ENCODE measurements at regions not wholly inside any gene's neighbourhood (a gene's known extent, or its start where the extent isn't known, plus 50 kb on each side); places are given as distances from the start of the nearest gene placed in this dataset.

DNA sequence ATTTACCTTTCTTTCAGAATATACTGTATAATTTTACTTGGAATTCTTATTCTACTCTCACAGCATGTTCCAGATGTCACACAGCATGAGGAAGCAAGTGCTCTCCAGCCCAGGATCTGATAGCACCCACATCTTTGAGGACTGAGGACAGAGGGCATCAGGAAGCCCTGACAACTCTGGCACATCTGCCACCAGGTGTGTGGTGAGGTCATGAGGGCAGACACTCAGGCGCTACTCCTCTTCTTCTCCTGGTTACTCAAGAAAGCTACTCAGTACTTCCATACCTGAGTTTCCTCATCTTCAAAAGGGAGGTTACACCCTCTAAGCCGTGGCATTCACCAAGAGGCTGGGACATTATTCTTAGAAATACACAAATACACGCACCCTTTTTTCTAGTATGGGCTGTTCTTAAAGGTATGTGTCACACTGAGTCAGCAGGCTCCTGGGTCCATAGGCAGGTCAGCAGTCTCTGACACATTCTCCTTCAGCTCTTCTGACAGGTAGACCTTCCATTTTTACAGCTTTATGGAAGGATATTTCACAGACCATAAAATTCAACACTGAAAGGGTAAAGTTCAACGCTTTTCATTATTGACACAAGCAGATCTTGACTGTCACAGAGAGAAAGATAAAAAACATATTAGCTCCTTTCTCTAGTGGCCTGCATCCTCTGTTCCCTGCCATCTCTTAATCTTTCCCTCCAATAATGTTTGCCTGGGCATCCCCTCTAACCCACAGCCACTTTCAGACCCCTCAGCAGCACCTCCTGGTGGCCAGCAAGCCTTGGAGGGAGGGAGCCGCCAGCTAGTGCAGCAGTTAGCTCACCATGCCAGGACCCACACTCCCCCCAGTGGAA, 103.2 kb upstream of the TJP1 start (continued):
- TF ChIP-seq ZNF629 (tag by site-specific recombination; IDR thresholded peaks at IDR 0.05) (no peak), ZNF623 (tag by site-specific recombination; IDR thresholded peaks at IDR 0.05) (no peak), ZFP69B (tag by site-specific recombination; IDR thresholded peaks at IDR 0.05) (no peak), REST (tag by site-specific recombination; IDR thresholded peaks at IDR 0.05) (no peak), ZNF148 (tag by site-specific recombination; IDR thresholded peaks at IDR 0.05; ENCODE audit: borderline replicate concordance) (no peak), KLF16 (tag by site-specific recombination; IDR thresholded peaks at IDR 0.05) (no peak), ZNF692 (tag by site-specific recombination; IDR thresholded peaks at IDR 0.05) (no peak), TCF7L2 (IDR thresholded peaks at IDR 0.05; ENCODE audit: borderline replicate concordance, low read depth, low read length) (no peak), ZNF639 (tag by site-specific recombination; IDR thresholded peaks at IDR 0.05) (no peak), SP2 (tag by site-specific recombination; IDR thresholded peaks at IDR 0.05) (no peak), ZNF23 (tag by site-specific recombination; IDR thresholded peaks at IDR 0.05; ENCODE audit: borderline replicate concordance) (no peak), ZIC2 (tag by site-specific recombination; IDR thresholded peaks at IDR 0.05) (no peak), ZNF155 (tag by site-specific recombination; IDR thresholded peaks at IDR 0.05) (no peak), ZNF664 (tag by site-specific recombination; IDR thresholded peaks at IDR 0.05) (no peak), ZNF510 (tag by site-specific recombination; IDR thresholded peaks at IDR 0.05; ENCODE audit: insufficient replicate concordance) (no peak), ZNF670 (tag by site-specific recombination; IDR thresholded peaks at IDR 0.05; ENCODE audit: low read depth) (no peak), ZNF2 (tag by site-specific recombination; IDR thresholded peaks at IDR 0.05) (peak; percentile 84), ZNF610 (tag by site-specific recombination; IDR thresholded peaks at IDR 0.05; ENCODE audit: borderline replicate concordance) (no peak), KLF8 (tag by site-specific recombination; IDR thresholded peaks at IDR 0.05) (0 out of 2 replicates have a peak, but pooled peaks have one; percentile 26), ZNF114 (tag by site-specific recombination; IDR thresholded peaks at IDR 0.05) (no peak), ZNF214 (tag by site-specific recombination; IDR thresholded peaks at IDR 0.05; ENCODE audit: borderline replicate concordance) (no peak), SETDB1 (IDR thresholded peaks at IDR 0.05; ENCODE audit: insufficient read length, low read length) (no peak)
- TF ChIP-seq, protein P1, sequence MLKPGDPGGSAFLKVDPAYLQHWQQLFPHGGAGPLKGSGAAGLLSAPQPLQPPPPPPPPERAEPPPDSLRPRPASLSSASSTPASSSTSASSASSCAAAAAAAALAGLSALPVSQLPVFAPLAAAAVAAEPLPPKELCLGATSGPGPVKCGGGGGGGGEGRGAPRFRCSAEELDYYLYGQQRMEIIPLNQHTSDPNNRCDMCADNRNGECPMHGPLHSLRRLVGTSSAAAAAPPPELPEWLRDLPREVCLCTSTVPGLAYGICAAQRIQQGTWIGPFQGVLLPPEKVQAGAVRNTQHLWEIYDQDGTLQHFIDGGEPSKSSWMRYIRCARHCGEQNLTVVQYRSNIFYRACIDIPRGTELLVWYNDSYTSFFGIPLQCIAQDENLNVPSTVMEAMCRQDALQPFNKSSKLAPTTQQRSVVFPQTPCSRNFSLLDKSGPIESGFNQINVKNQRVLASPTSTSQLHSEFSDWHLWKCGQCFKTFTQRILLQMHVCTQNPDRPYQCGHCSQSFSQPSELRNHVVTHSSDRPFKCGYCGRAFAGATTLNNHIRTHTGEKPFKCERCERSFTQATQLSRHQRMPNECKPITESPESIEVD (tag by site-specific recombination; IDR thresholded peaks at IDR 0.05) = 0 out of 2 replicates have a peak, but pooled peaks have one; percentile 41
- TF ChIP-seq, protein P2, sequence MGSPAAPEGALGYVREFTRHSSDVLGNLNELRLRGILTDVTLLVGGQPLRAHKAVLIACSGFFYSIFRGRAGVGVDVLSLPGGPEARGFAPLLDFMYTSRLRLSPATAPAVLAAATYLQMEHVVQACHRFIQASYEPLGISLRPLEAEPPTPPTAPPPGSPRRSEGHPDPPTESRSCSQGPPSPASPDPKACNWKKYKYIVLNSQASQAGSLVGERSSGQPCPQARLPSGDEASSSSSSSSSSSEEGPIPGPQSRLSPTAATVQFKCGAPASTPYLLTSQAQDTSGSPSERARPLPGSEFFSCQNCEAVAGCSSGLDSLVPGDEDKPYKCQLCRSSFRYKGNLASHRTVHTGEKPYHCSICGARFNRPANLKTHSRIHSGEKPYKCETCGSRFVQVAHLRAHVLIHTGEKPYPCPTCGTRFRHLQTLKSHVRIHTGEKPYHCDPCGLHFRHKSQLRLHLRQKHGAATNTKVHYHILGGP (tag by site-specific recombination; IDR thresholded peaks at IDR 0.05) = no peak
- TF ChIP-seq, protein P3, sequence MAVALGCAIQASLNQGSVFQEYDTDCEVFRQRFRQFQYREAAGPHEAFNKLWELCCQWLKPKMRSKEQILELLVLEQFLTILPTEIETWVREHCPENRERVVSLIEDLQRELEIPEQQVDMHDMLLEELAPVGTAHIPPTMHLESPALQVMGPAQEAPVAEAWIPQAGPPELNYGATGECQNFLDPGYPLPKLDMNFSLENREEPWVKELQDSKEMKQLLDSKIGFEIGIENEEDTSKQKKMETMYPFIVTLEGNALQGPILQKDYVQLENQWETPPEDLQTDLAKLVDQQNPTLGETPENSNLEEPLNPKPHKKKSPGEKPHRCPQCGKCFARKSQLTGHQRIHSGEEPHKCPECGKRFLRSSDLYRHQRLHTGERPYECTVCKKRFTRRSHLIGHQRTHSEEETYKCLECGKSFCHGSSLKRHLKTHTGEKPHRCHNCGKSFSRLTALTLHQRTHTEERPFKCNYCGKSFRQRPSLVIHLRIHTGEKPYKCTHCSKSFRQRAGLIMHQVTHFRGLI (tag by site-specific recombination; IDR thresholded peaks at IDR 0.05) = no peak

All from HEK293 (cell line).